Astrocyte of the cerebellum (primary cell): ENCODE measurements at regions not wholly inside any gene's neighbourhood (a gene's known extent, or its start where the extent isn't known, plus 50 kb on each side); places are given as distances from the start of the nearest gene placed in this dataset.

Experiments used
- DNase-seq: peaks from one replicate; pipeline ENCODE4 v3.0.0-alpha.2; 2011; ENCODE audit warnings: low read depth
- H3K4me3 ChIP-seq: 2 replicates; pipeline ENCODE4 v1.5.1; 2011; ENCODE audit warnings: mild to moderate bottlenecking, low read depth, low read length, moderate library complexity
- CTCF ChIP-seq: IDR thresholded peaks from 2 replicates; pipeline ENCODE4 v1.5.1; 2012; ENCODE audit warnings: low read length, low read depth, moderate library complexity, mild to moderate bottlenecking; ENCODE audit errors: missing control alignments
- in situ Hi-C: cut with HindIII; loops from 2 replicates; pipeline ENCODE4 v1.10.0; 2017; ENCODE audit warnings: low sequenced_read_pairs

GRCh38 chr1:2920421-2921015 lies 100.7 kb upstream of the ACTRT2 start:
- no peak for DNase-seq
- TF ChIP-seq CTCF, result no peak
- H3K4me3 ChIP-seq, result no peak overlapping the region
- in situ Hi-C loops, result no loop called here

GRCh38 chr1:2921970-2922686 lies 99.1 kb upstream of the ACTRT2 start:
- no peak for DNase-seq

GRCh38 chr1:2923351-2923750 lies 97.9 kb upstream of the ACTRT2 start:
- H3K4me3 ChIP-seq, result no peak overlapping the region
- in situ Hi-C loops, result no loop called here
- no peak for TF ChIP-seq CTCF
- DNase-seq, result no peak

More at GRCh38 chr1:2921970-2922686, 99.1 kb upstream of the ACTRT2 start:
- no peak for TF ChIP-seq CTCF
- H3K4me3 ChIP-seq, result no peak overlapping the region
- in situ Hi-C loops, result no loop called here

- no peak for TF ChIP-seq CTCF
- H3K4me3 ChIP-seq, result no peak overlapping the region
- DNase-seq, result no peak
- in situ Hi-C loops, result loop anchor here (5.0 kb wide), 1 partner anchor 42 kb away; no protein-coding TSS in a partner anchor
Measured at GRCh38 chr1:2925291-2925690, 96.0 kb upstream of the ACTRT2 start.

- TF ChIP-seq CTCF, result no peak
- H3K4me3 ChIP-seq, result no peak overlapping the region
- no peak for DNase-seq
- in situ Hi-C loops, result loop anchor here (5.0 kb wide), 1 partner anchor 41 kb away; no protein-coding TSS in a partner anchor
Measured at GRCh38 chr1:2925918-2926317, 95.3 kb upstream of the ACTRT2 start.

- no peak for TF ChIP-seq CTCF
- in situ Hi-C loops, result loop anchor here (5.0 kb wide), 1 partner anchor 41 kb away; no protein-coding TSS in a partner anchor
Measured at GRCh38 chr1:2926447-2927055, 94.7 kb upstream of the ACTRT2 start.

More at GRCh38 chr1:2926447-2927055, 94.7 kb upstream of the ACTRT2 start:
- DNase-seq, result no peak
- H3K4me3 ChIP-seq, result no peak overlapping the region
